ENCODE measurements at regions not wholly inside any gene's neighbourhood (a gene's known extent, or its start where the extent isn't known, plus 50 kb on each side); places are given as distances from the start of the nearest gene placed in this dataset.

DNA sequence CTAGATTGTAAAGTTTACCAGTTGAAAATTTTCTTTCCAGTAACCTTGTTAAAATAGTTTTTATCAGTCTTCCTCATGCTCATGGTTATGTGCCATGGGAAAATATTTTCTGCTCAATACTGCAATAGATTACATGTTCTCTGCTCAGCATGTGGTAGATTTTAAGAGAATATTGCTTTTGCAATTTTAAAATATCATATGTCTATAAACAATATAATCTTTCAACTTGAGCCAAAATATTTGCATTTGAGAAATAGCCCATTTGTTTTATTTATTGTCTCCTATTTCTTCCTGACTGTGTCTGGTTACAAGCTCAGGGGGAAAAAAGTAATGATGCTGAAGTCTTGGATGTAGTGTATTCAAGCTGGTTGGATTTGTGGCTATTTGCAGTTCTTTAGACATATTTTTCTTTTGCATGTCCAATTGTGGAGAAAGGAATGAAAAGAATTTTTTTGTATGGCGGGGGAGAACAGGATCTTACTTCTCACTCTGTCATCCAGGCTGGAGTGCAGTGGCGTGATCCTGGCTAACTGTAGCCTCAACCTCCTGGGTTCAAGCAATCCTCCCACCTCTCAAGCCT is 342.6 kb upstream of the NAV3 start:
- DNase-seq (ENCODE audit: insufficient read length, low spot score, missing footprints), result no peak
- H3K4me3 ChIP-seq (ENCODE audit: insufficient read depth, low read length), result no peak overlapping the region
- H3K4me2 ChIP-seq (ENCODE audit: insufficient read depth, low read length), result no peak overlapping the region
- no peaks in the 10 kb centered on the region for H4K20me1 ChIP-seq (ENCODE audit: insufficient read depth, low read length)
- H3K79me2 ChIP-seq (ENCODE audit: insufficient read depth, low read length), result no peaks in the 10 kb centered on the region
- no peaks in the 10 kb centered on the region for H3K9me3 ChIP-seq (ENCODE audit: low read depth, low read length)
- TF ChIP-seq, protein P1, sequence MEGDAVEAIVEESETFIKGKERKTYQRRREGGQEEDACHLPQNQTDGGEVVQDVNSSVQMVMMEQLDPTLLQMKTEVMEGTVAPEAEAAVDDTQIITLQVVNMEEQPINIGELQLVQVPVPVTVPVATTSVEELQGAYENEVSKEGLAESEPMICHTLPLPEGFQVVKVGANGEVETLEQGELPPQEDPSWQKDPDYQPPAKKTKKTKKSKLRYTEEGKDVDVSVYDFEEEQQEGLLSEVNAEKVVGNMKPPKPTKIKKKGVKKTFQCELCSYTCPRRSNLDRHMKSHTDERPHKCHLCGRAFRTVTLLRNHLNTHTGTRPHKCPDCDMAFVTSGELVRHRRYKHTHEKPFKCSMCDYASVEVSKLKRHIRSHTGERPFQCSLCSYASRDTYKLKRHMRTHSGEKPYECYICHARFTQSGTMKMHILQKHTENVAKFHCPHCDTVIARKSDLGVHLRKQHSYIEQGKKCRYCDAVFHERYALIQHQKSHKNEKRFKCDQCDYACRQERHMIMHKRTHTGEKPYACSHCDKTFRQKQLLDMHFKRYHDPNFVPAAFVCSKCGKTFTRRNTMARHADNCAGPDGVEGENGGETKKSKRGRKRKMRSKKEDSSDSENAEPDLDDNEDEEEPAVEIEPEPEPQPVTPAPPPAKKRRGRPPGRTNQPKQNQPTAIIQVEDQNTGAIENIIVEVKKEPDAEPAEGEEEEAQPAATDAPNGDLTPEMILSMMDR (IDR thresholded peaks at IDR 0.05; ENCODE audit: extremely low read depth, low read depth, low read length), result no peak
- no peak overlapping the region for H2AFZ ChIP-seq (ENCODE audit: low read length)
- no peaks in the 10 kb centered on the region for H3K27me3 ChIP-seq (ENCODE audit: insufficient read depth, low read length)
- peak overlapping the region; percentile 19 for H3K27ac ChIP-seq (ENCODE audit: low read depth, low read length)
- no peaks in the 10 kb centered on the region for H3K4me1 ChIP-seq (ENCODE audit: insufficient read depth, low read length)
- H3K36me3 ChIP-seq (ENCODE audit: insufficient read depth, low read length), result no peaks in the 10 kb centered on the region

- Histone ChIP-seq H3K36me3 (ENCODE audit: insufficient read depth, low read length) (no peaks in the 10 kb centered on the region), H3K79me2 (ENCODE audit: insufficient read depth, low read length) (no peaks in the 10 kb centered on the region), H3K4me1 (ENCODE audit: insufficient read depth, low read length) (no peaks in the 10 kb centered on the region), H3K4me2 (ENCODE audit: insufficient read depth, low read length) (no peak overlapping the region), H3K27me3 (ENCODE audit: insufficient read depth, low read length) (no peaks in the 10 kb centered on the region), H2AFZ (ENCODE audit: low read length) (no peak overlapping the region), H4K20me1 (ENCODE audit: insufficient read depth, low read length) (no peaks in the 10 kb centered on the region), H3K27ac (ENCODE audit: low read depth, low read length) (no peak overlapping the region), H3K9me3 (ENCODE audit: low read depth, low read length) (no peaks in the 10 kb centered on the region), H3K4me3 (ENCODE audit: insufficient read depth, low read length) (no peak overlapping the region)
- DNase-seq (ENCODE audit: insufficient read length, low spot score, missing footprints), result no peak
- TF ChIP-seq, protein P1 (IDR thresholded peaks at IDR 0.05; ENCODE audit: extremely low read depth, low read depth, low read length), result no peak
These were observed 343.8 kb upstream of the NAV3 start for GRCh38 chr12:77486872-77487271.

- Histone ChIP-seq H3K4me2 (ENCODE audit: insufficient read depth, low read length) (no peak overlapping the region), H3K79me2 (ENCODE audit: insufficient read depth, low read length) (no peaks in the 10 kb centered on the region), H3K27ac (ENCODE audit: low read depth, low read length) (no peak overlapping the region), H3K9me3 (ENCODE audit: low read depth, low read length) (no peaks in the 10 kb centered on the region), H4K20me1 (ENCODE audit: insufficient read depth, low read length) (no peaks in the 10 kb centered on the region), H3K27me3 (ENCODE audit: insufficient read depth, low read length) (no peaks in the 10 kb centered on the region), H3K4me1 (ENCODE audit: insufficient read depth, low read length) (no peaks in the 10 kb centered on the region), H3K4me3 (ENCODE audit: insufficient read depth, low read length) (no peak overlapping the region), H3K36me3 (ENCODE audit: insufficient read depth, low read length) (no peaks in the 10 kb centered on the region), H2AFZ (ENCODE audit: low read length) (no peak overlapping the region)
- DNase-seq (ENCODE audit: insufficient read length, low spot score, missing footprints), result no peak
- TF ChIP-seq, protein P1 (IDR thresholded peaks at IDR 0.05; ENCODE audit: extremely low read depth, low read depth, low read length), result no peak
These were observed 344.5 kb upstream of the NAV3 start for GRCh38 chr12:77485961-77486854.

DNA sequence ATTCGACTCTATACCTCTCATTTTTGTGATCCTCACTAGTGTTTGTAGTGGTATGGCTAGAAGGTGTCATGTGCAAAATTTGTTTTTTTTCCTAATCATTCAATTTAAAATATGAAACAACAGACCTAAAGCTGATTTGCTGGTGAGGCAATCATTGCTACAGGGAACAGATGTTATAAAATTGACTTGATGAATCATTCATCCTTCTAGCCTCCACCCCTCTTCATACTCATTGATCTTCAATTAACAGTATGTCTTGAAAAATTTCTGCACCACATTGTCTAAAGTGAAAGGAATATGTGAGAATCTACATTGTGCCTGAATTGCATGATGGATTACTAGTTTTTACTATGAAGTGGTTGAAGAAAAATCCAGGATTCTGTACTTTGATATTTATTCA is 349.0 kb upstream of the NAV3 start:
- Histone ChIP-seq H3K9me3 (ENCODE audit: low read depth, low read length) (no peaks in the 10 kb centered on the region), H3K4me1 (ENCODE audit: insufficient read depth, low read length) (no peaks in the 10 kb centered on the region), H2AFZ (ENCODE audit: low read length) (no peak overlapping the region), H3K27ac (ENCODE audit: low read depth, low read length) (no peak overlapping the region), H3K4me3 (ENCODE audit: insufficient read depth, low read length) (no peak overlapping the region), H3K4me2 (ENCODE audit: insufficient read depth, low read length) (no peak overlapping the region), H3K36me3 (ENCODE audit: insufficient read depth, low read length) (no peaks in the 10 kb centered on the region), H4K20me1 (ENCODE audit: insufficient read depth, low read length) (no peaks in the 10 kb centered on the region), H3K79me2 (ENCODE audit: insufficient read depth, low read length) (no peaks in the 10 kb centered on the region), H3K27me3 (ENCODE audit: insufficient read depth, low read length) (no peaks in the 10 kb centered on the region)
- TF ChIP-seq, protein P1 (IDR thresholded peaks at IDR 0.05; ENCODE audit: extremely low read depth, low read depth, low read length), result no peak
- no peak for DNase-seq (ENCODE audit: insufficient read length, low spot score, missing footprints)

Data from osteoblast (primary cell).